Eye (tissue), 1 donor: ENCODE measurements at regions not wholly inside any gene's neighbourhood (a gene's known extent, or its start where the extent isn't known, plus 50 kb on each side); places are given as distances from the start of the nearest gene placed in this dataset.

Experiments
- DNase-seq: peaks from one replicate; pipeline ENCODE4 v3.0.0-alpha.2; 2015

DNA sequence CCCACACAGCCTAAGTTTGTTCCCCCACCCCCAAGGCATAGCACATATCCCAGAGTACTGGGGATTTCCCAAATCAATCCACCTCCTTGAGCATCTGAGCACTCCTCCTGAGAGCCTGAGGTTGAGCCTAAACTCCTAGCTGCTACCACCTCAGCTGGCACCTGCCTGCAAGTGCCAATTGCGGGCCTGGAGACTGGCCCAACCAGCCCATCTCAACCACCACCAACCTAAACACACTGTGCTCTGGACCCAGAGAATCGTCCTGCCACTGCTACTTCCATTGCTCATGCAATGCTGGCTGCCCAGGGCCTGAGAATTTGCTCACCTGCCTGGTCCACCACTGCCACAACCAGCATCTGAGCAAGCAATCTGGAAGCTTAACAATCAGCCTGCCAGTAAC is 177.1 kb downstream of the FGF13 start:
- DNase-seq: no peak

DNA sequence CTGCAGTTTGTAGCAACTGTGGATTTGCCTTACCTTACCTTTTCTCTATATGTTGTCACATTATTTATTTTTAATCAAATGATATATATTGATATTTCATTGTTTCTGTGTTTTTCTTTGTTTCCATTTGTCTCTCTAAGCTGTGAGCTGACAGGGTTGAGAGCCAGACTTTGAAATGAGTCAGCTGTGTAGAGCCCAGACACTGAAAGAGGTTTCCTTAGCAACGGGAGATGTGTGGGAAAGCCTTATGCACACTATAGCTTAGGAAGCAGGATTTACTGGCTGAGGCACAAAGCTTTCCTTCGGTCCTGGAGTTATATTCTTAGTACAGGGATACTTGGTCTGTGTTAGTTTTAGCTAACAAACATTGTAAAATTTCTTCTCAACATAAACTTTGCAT is 192.2 kb downstream of the FGF13 start:
- DNase-seq: peak; percentile 70

DNA sequence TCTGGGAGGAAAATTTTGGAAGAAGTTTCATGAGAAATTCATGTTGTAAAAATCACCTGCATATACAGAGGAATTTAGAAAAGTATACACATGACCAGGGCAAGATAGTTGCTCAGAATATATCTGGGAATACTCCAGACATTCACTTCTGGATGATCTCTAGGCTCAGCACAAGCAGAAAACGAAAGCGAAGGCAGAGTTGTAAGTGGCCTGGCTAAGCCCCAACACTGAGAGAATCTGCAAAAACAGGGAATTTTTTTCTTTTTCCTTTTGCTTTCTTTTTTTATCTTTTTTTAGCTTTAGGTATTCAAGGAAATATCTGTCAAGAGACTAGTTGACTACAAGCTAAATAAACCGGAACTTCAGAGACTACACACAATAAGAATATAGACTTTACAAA is 207.2 kb downstream of the FGF13 start:
- DNase-seq: no peak

GRCh38 chrX:138492371-138492770 is 219.1 kb downstream of the FGF13 start:
- no peak for DNase-seq

DNA sequence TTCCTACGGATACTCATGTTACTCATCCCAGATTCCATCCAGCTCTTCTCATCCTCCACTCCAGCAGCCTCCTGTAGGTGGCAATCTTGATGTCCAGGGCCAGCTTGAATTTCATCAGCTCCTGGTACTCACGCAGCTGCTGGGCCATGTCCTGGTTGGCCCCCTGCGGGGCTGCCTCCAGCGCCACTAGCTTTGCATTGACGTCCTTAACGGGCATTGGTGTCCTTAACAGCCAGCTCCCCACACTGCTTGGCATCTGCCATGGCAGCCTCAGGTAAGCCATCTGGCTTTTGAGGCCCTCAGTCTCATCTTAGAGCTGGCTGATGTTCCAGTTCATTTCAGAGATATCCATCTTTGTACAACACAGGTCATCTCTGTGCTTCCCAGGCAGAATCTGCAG is 223.7 kb downstream of the FGF13 start:
- no peak for DNase-seq

DNA sequence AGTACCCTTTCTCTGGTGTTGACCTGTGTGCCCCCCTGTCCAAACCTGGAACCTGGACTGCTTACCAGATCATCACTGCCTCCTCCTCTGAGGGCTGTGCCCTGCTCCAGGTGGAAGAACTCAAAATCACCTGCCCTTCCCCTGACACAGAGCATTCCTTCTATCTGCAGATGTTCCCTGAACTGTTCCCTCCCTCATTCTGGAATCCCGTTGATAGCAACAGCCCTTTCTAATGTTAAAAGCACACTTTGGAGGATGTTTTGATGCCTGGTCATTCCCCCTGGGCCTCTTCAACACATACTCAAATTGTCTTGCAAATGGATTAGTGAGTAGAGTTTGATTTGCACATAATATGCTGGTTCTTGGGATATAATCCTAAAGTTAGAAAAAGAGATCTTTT is 225.8 kb downstream of the FGF13 start:
- DNase-seq: no peak

GRCh38 chrX:138485224-138485623 is 226.3 kb downstream of the FGF13 start:
- DNase-seq: no peak

- DNase-seq: no peak
Measured at GRCh38 chrX:138484451-138484850, 227.1 kb downstream of the FGF13 start.

- DNase-seq: no peak
Measured at GRCh38 chrX:138481649-138482048, 229.9 kb downstream of the FGF13 start.

DNA sequence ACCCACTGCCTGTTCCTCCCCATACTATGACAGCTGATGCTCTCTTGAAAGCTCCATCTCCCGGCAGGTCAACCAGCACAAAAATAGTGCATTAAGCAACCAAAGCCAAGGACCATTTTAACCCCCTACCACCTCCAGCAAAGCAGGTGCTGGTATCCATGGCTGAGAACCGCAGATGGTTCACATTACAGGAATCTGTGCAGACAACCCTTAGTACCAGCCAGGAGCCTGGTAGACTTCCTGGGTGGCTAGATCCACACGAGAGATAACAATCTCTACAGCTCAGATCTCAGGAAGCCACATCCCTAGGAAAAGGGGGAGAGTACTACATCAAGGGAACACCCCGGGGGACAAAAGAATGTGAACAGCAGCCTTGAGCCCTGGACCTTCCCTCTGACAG is 248.0 kb downstream of the FGF13 start:
- no peak for DNase-seq
